Endodermal cell (in vitro differentiated cells): ENCODE measurements at regions not wholly inside any gene's neighbourhood (a gene's known extent, or its start where the extent isn't known, plus 50 kb on each side); places are given as distances from the start of the nearest gene placed in this dataset.

Source experiments
- DNase-seq: peaks from one replicate; pipeline ENCODE4 v3.0.0-alpha.2; 2017
- H3K27ac ChIP-seq: 2 replicates; pipeline ENCODE4 v1.5.1; 2013; ENCODE audit warnings: mild to moderate bottlenecking, low read depth, low read length, moderate library complexity
- H3K27me3 ChIP-seq: 2 replicates; pipeline ENCODE4 v1.6.1; 2013; ENCODE audit warnings: mild to moderate bottlenecking, low read length, moderate library complexity; ENCODE audit not compliant: insufficient read depth, control insufficient read depth, poor library complexity, severe bottlenecking
- H3K36me3 ChIP-seq: 2 replicates; pipeline ENCODE4 v1.7.0; 2013; ENCODE audit warnings: mild to moderate bottlenecking, low read length, moderate library complexity; ENCODE audit not compliant: control insufficient read depth, insufficient read depth
- H3K4me1 ChIP-seq: one replicate; pipeline ENCODE4 v1.7.0; 2013; ENCODE audit warnings: low read length; ENCODE audit not compliant: control insufficient read depth, insufficient read depth
- H3K4me3 ChIP-seq: 2 replicates; pipeline ENCODE4 v1.5.1; 2013; ENCODE audit warnings: mild to moderate bottlenecking, low read length, moderate library complexity
- H3K9ac ChIP-seq: 2 replicates; pipeline ENCODE4 v1.6.1; 2013; ENCODE audit warnings: mild to moderate bottlenecking, low read length, moderate library complexity; ENCODE audit not compliant: poor library complexity, severe bottlenecking; ENCODE audit errors: extremely low read depth
- H3K9me3 ChIP-seq: 2 replicates; pipeline ENCODE4 v1.6.1; 2013; ENCODE audit warnings: mild to moderate bottlenecking, low read length, moderate library complexity; ENCODE audit not compliant: control insufficient read depth
- H3K27ac Mint-ChIP-seq: 2 replicates; pipeline ENCODE4 v1.8.0; 2020; ENCODE audit warnings: mixed read lengths
- H3K27me3 Mint-ChIP-seq: 2 replicates; pipeline ENCODE4 v1.8.0; 2021; ENCODE audit warnings: mild to moderate bottlenecking, mixed read lengths; ENCODE audit not compliant: insufficient read depth
- H3K36me3 Mint-ChIP-seq: 2 replicates; pipeline ENCODE4 v1.8.0; 2020; ENCODE audit warnings: low read depth, mixed read lengths
- H3K4me1 Mint-ChIP-seq: 2 replicates; pipeline ENCODE4 v1.8.0; 2020; ENCODE audit warnings: mixed read lengths
- H3K4me3 Mint-ChIP-seq: 2 replicates; pipeline ENCODE4 v1.8.0; 2020; ENCODE audit warnings: mild to moderate bottlenecking, moderate library complexity, mixed read lengths
- H3K9me3 Mint-ChIP-seq: 2 replicates; pipeline ENCODE4 v1.8.0; 2020; ENCODE audit warnings: mild to moderate bottlenecking, mixed read lengths
- CTCF ChIP-seq: fragments of 200-600 bp; sonication (generic); conservative IDR thresholded peaks from 2 replicates; pipeline ENCODE4 v1.5.0; 2021; ENCODE audit warnings: antibody characterized with exemption, mild to moderate bottlenecking
- WGBS, 2 experiments: methylation state at CpG; one replicate each; pipeline versions ENCODE4 v1.1.5 to v1.1.7; 2013; ENCODE audit warnings: missing lambda C conversion rate in 2 of 2, mixed read lengths in 1 of 2; ENCODE audit not compliant: insufficient coverage in 1 of 2, insufficient read length in 1 of 2; 5-methylcytosine and 5-hydroxymethylcytosine counted together

- no peak overlapping the region for H3K4me3 Mint-ChIP-seq
- H3K36me3 ChIP-seq, result no peaks in the 10 kb centered on the region
- no peaks in the 10 kb centered on the region for H3K4me1 Mint-ChIP-seq
- H3K4me3 ChIP-seq, result no peak overlapping the region
- no peak overlapping the region for H3K27ac Mint-ChIP-seq
- no peak overlapping the region for H3K27ac ChIP-seq
- H3K27me3 Mint-ChIP-seq, result no peaks in the 10 kb centered on the region
- H3K9me3 ChIP-seq, result peaks cover 8% of the 10 kb centered on the region
- H3K9ac ChIP-seq, result no peak overlapping the region
- H3K36me3 Mint-ChIP-seq, result peaks cover 15% of the 10 kb centered on the region
- TF ChIP-seq CTCF, result no peak
- no peaks in the 10 kb centered on the region for H3K27me3 ChIP-seq
- WGBS, 2 experiments, result 93 to 96% methylated on average over 2 of the region's 2 CpGs
- peaks cover 10% of the 10 kb centered on the region for H3K9me3 Mint-ChIP-seq
- DNase-seq, result no peak
- H3K4me1 ChIP-seq, result no peaks in the 10 kb centered on the region
These were observed 64.0 kb downstream of the CYB561 start for GRCh38 chr17:63382136-63382535.
